Neural crest cell (in vitro differentiated cells): ENCODE measurements at regions not wholly inside any gene's neighbourhood (a gene's known extent, or its start where the extent isn't known, plus 50 kb on each side); places are given as distances from the start of the nearest gene placed in this dataset.

ENCODE experiments used
- DNase-seq: peaks from one replicate; pipeline ENCODE4 v3.0.0; 2021; ENCODE audit warnings: low read depth, mixed read lengths, low spot score
- H3K27ac Mint-ChIP-seq: one replicate; pipeline ENCODE4 v1.8.0; 2021; ENCODE audit warnings: mild to moderate bottlenecking, mixed read lengths; ENCODE audit not compliant: unreplicated experiment
- H3K27me3 Mint-ChIP-seq: 2 replicates; pipeline ENCODE4 v1.8.0; 2021; ENCODE audit warnings: low read depth, mild to moderate bottlenecking, mixed read lengths
- H3K36me3 Mint-ChIP-seq: 2 replicates; pipeline ENCODE4 v1.8.0; 2021; ENCODE audit warnings: low read depth, mild to moderate bottlenecking, mixed read lengths
- H3K4me1 Mint-ChIP-seq: 2 replicates; pipeline ENCODE4 v1.8.0; 2021; ENCODE audit warnings: mixed read lengths
- H3K4me3 Mint-ChIP-seq: one replicate; pipeline ENCODE4 v1.8.0; 2021; ENCODE audit warnings: mild to moderate bottlenecking, mixed read lengths
- H3K9me3 Mint-ChIP-seq: 2 replicates; pipeline ENCODE4 v1.8.0; 2021; ENCODE audit warnings: mixed read lengths
- CTCF ChIP-seq: fragments of 200-600 bp; sonication (generic); conservative IDR thresholded peaks from 2 replicates; pipeline ENCODE4 v1.5.0; 2021; ENCODE audit warnings: antibody characterized with exemption, mild to moderate bottlenecking

GRCh38 chr11:97963528-97964331, 1057.0 kb upstream of the CNTN5 start:
- Mint-ChIP-seq H3K9me3 (no peaks in the 10 kb centered on the region), H3K4me3 (no peak overlapping the region), H3K27ac (no peak overlapping the region), H3K27me3 (no peaks in the 10 kb centered on the region), H3K36me3 (no peaks in the 10 kb centered on the region), H3K4me1 (no peaks in the 10 kb centered on the region)
- no peak for DNase-seq
- no peak for TF ChIP-seq CTCF

GRCh38 chr11:97964332-97965004, 1056.3 kb upstream of the CNTN5 start:
- no peaks in the 10 kb centered on the region for H3K4me1 Mint-ChIP-seq
- H3K27ac Mint-ChIP-seq = no peak overlapping the region
- H3K27me3 Mint-ChIP-seq = no peaks in the 10 kb centered on the region
- TF ChIP-seq CTCF = no peak
- no peaks in the 10 kb centered on the region for H3K36me3 Mint-ChIP-seq
- DNase-seq = no peak
- no peaks in the 10 kb centered on the region for H3K9me3 Mint-ChIP-seq
- no peak overlapping the region for H3K4me3 Mint-ChIP-seq

GRCh38 chr11:97965849-97966646, 1054.7 kb upstream of the CNTN5 start:
- Mint-ChIP-seq H3K9me3 (no peaks in the 10 kb centered on the region), H3K4me1 (no peaks in the 10 kb centered on the region), H3K27ac (no peak overlapping the region), H3K36me3 (no peaks in the 10 kb centered on the region), H3K27me3 (no peaks in the 10 kb centered on the region), H3K4me3 (no peak overlapping the region)
- no peak for TF ChIP-seq CTCF
- DNase-seq = no peak

- H3K27ac Mint-ChIP-seq = no peak overlapping the region
- TF ChIP-seq CTCF = no peak
- H3K4me1 Mint-ChIP-seq = no peaks in the 10 kb centered on the region
- no peaks in the 10 kb centered on the region for H3K9me3 Mint-ChIP-seq
- H3K36me3 Mint-ChIP-seq = no peaks in the 10 kb centered on the region
- DNase-seq = no peak
- H3K27me3 Mint-ChIP-seq = no peaks in the 10 kb centered on the region
- H3K4me3 Mint-ChIP-seq = no peak overlapping the region
Observed at GRCh38 chr11:97966901-97967300, 1053.8 kb upstream of the CNTN5 start.

GRCh38 chr11:97968071-97968470, 1052.7 kb upstream of the CNTN5 start:
- Mint-ChIP-seq H3K36me3 (no peaks in the 10 kb centered on the region), H3K27me3 (no peaks in the 10 kb centered on the region), H3K9me3 (no peaks in the 10 kb centered on the region), H3K4me3 (no peak overlapping the region), H3K4me1 (peaks cover 2% of the 10 kb centered on the region), H3K27ac (no peak overlapping the region)
- no peak for DNase-seq
- no peak for TF ChIP-seq CTCF
